HG02885 (cell line): ENCODE measurements at regions not wholly inside any gene's neighbourhood (a gene's known extent, or its start where the extent isn't known, plus 50 kb on each side); places are given as distances from the start of the nearest gene placed in this dataset.
A peak's percentile ranks its signal among the peaks of the same experiment; 100 is the strongest.

Source experiments
- ATAC-seq: cut with Tn5 transposase; IDR thresholded peaks from one replicate; pipeline ENCODE4 v1.9.1; 2021; ENCODE audit warnings: mild to moderate bottlenecking; ENCODE audit not compliant: unreplicated experiment, poor library complexity

DNA sequence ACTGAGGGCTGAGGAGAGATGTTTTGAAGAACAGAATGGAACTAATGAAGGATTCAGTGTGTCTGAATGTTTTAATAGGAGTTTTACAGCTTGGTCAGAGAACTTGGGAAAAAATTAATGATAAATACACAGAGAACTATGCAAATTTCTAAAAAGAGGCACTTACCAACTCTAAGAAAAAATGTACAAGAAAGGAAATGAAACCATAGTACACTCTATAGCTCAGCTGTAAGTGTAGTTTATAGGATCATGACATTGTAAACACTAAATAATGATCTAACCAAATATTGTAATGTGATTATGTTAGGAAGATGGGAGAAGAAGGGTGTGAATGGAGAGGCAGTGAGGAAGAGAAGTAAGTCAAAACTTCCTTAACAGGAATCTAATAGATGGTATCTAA lies 205.2 kb downstream of the SEC61B start:
- ATAC-seq = no peak

DNA sequence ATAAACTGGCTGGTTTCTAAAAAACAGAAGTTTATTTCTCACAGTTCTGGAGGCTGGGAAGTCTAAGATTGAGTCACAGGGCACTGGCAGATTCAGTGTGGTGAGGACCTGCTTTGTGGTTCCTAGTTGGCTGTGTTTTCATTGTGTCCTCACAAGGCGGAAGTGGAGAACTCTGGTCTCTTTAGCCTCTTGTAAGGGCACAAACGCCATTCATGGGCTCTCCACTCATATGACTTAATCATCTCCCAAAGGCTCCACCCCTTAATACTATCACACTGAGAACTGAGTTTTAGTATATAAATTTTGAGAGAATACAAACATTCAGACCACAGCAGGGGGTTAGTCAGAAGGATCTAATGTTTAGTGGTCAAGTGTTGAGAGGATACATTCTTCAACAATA lies 208.2 kb downstream of the SEC61B start:
- no peak for ATAC-seq

GRCh38 chr9:99431103-99431502 lies 209.0 kb downstream of the SEC61B start:
- no peak for ATAC-seq

GRCh38 chr9:99432075-99432474 lies 210.0 kb downstream of the SEC61B start:
- ATAC-seq = no peak

GRCh38 chr9:99433095-99433494 lies 211.0 kb downstream of the SEC61B start:
- peak; percentile 12 for ATAC-seq

DNA sequence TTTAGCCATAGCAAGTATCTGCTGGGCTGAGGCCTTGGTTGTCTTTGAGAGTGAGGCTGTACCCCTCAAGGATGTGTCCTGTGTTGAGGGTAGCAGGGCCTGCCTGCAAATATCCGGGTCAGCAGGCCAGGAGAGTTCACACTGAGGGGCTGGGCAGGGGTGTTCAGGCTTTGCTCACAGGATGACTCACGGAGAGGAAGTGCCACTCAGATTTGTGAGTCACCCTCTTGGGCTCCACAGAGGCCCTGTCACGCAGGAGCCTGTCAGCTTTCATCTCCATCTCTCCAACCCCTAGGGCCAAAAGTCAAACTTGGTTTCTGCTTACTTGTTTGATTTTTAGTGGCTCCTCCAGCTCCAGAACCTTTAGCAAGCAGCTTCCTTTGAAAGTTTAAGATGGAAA lies 211.5 kb downstream of the SEC61B start:
- ATAC-seq = peak; percentile 98

GRCh38 chr9:99436616-99437015 lies 214.5 kb downstream of the SEC61B start:
- ATAC-seq = no peak

DNA sequence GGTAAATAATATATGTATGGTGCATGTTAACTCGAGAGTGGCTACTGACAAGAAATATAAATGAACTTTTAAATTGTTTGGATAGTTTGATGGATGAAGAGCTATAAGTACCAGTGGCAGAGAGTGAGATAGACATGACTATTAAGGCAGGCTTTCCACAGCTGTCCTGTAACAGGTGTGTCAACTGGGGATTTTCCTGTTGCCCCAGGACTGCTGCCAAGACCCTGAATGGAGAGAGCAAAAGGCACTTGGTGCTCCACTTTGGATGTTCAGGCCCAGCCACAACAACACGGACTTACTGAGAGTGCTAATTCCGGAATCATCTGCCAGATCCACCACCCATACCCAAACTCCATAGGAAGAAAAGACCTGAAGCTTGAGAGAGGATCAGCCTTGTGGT lies 215.1 kb downstream of the SEC61B start:
- no peak for ATAC-seq

DNA sequence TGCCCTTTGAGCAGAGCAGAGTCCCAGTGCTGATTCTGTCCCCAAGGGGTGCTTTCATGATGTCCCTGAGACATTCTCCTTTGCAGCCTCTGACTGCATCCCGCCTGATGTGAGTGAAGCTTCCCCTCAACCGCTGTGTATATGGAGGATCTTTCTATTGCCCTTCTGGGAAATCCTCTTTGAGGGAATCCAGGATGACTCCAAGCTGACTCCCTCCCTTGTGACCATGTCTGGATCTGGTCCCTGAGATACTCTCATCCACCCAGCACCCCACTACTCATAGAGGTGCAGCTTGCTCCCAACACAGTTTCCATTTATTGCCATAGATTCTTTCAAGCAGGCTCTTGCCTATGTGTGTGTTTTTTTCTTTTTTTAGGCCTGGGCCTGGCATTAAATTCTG lies 216.5 kb downstream of the SEC61B start:
- no peak for ATAC-seq

DNA sequence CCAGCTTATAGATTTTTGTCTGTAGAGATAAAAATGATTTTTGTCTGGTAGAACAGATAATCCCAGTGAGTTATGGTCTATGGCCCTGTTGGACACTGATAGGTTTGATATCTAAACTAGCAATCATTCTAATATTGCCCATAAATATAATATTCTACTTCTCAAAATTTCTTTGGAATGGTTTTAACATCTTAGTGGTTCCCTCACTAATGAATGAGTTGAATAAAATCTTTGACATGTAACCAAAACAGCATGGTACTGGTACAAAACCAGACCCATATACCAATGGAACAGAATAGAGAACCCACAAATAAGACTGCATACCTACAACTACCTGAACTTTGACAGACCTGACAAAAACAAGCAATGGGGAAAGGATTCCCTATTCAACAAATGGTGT lies 219.7 kb downstream of the SEC61B start:
- no peak for ATAC-seq

- ATAC-seq = no peak
Measured at GRCh38 chr9:99445371-99445891, 223.3 kb downstream of the SEC61B start.

GRCh38 chr9:99445920-99446319 lies 223.8 kb downstream of the SEC61B start:
- ATAC-seq = no peak

- ATAC-seq = no peak
Measured at GRCh38 chr9:99447951-99448350, 225.9 kb downstream of the SEC61B start.

GRCh38 chr9:99449726-99450125 lies 227.6 kb downstream of the SEC61B start:
- no peak for ATAC-seq

DNA sequence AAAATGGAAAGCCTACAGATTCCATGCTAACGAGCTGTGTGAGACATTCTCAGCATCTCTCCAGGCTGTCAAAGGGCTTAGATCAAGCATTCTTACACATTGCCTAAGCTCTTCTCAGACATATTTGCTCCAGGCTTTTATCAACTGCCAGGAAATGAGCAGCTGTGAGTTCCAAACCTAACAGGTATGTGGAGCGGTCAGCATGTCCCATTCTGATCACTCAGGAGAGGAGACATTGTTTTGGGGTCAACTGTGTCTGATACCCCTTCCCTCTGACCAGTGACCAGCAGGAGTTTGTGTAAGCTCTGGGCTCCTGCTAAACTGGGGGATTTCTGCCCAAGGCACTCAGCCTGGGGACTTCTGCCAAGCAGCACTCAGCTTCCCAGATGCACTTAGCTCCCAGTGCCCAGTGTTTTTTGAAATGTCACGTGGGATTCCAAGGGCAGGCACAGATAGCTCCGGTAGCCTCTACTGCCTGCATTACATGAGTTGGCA lies 229.1 kb downstream of the SEC61B start:
- ATAC-seq = no peak

- no peak for ATAC-seq
Measured at GRCh38 chr9:99457406-99457805, 235.3 kb downstream of the SEC61B start.

DNA sequence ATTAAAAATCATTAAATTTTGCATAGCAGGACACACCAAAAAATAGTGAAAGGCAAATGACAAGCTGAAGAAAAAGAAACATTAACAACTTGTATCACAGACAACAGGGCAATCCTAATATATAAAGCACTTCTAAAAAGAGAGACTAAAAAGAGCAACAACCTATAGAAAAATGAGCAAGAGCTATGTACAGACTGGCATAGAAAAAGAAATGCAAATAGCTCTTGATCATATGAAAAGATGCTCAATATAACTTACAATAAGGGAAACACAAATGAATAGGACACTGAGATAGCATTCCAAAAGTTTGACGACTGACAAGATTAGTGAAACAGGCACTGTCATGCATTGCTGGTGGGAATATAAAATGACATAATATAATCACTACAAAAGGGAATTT lies 235.9 kb downstream of the SEC61B start:
- no peak for ATAC-seq

GRCh38 chr9:99459919-99460318 lies 237.8 kb downstream of the SEC61B start:
- no peak for ATAC-seq

DNA sequence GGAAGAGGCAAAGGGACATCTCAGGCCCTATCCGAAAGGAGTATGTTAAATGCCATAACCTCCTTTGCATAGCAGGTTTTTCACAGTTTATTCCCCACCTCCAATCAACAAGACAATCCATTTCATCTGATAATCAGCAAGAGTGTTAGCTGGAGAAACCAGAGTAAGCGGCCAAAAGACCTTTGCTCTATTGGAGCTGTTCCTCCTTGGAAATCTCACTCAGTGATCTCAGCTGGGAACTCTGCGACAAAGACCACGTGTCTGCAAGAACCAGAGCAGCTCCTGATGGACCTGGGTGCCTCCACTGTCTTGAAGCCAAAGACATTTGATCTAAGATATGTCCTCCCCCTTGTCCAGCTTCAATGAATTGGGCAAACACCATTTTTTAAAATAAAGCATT lies 241.0 kb downstream of the SEC61B start:
- ATAC-seq = no peak

DNA sequence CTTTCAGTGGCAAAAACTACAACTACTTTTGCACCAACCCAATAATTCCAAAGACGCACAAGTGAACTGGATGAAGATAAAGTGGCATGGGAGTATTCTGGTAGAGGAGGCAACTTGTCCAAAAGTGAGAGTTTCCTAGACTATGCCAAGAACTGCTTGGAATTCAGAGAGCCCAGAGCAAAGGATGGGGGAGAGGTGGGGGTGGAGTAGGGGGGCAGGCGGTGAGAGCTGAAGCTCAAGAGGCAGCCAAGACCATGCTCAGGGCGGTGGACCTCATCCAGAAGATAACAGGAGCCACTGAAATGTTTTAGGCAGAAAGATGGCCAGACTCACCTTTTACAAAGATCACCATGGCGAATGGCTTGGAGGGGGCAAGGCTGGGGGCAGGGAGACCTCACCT lies 242.5 kb downstream of the SEC61B start:
- no peak for ATAC-seq

DNA sequence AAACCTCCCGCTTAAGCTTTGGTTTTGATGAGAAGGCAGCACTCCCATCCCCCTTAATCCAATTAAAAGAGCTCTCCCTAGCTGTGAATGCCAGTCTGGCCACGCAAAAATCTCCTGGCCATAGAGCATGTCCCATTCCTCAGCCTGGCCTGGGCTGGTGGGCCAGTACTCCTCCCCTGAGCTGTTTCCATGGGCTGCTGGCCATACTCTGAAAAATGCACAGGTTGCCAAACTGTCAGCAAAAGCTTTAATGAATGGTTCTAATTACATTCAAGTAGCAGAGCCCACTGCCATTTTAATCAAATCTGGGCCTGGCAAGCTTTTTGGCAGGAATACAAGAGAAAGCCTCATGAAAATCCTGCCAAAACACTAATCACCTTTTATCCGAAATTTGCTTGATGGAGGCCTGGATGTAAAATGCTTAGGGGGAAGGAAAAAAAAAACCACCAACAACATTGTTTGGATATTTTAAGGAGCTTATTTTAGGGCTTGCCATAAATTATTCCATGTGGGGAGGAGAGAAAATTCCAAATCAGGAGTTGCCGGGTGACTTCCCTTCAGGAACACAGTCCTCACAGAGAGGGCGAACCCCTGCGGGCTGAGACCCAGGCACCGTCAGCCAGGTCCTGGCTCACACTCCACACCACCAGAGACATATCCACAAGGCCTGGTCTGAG lies 243.3 kb downstream of the SEC61B start:
- no peak for ATAC-seq

GRCh38 chr9:99466104-99466503 lies 244.0 kb downstream of the SEC61B start:
- ATAC-seq = no peak
